ENCODE measurements at regions not wholly inside any gene's neighbourhood (a gene's known extent, or its start where the extent isn't known, plus 50 kb on each side); places are given as distances from the start of the nearest gene placed in this dataset.

DNA sequence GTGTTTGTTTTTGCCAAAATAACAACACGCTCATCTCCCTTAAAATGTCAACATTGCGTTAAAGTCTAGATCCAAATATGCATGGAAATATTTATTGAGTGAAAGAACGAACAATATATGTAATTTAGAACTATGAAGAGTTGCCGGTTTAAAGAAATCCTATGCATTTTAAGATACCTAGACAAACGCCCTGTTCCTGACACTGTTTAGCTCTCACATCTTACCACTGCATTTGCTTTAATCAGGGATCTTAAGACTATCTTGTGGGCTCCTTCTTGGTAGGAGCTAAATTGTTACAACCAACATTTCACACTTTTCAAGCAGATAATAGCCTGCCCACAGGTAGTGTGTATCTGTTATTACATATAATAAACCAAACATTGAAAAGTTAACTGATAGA lies 96.6 kb upstream of the RPS6KA3 start:
- DNase-seq, result no peak

DNA sequence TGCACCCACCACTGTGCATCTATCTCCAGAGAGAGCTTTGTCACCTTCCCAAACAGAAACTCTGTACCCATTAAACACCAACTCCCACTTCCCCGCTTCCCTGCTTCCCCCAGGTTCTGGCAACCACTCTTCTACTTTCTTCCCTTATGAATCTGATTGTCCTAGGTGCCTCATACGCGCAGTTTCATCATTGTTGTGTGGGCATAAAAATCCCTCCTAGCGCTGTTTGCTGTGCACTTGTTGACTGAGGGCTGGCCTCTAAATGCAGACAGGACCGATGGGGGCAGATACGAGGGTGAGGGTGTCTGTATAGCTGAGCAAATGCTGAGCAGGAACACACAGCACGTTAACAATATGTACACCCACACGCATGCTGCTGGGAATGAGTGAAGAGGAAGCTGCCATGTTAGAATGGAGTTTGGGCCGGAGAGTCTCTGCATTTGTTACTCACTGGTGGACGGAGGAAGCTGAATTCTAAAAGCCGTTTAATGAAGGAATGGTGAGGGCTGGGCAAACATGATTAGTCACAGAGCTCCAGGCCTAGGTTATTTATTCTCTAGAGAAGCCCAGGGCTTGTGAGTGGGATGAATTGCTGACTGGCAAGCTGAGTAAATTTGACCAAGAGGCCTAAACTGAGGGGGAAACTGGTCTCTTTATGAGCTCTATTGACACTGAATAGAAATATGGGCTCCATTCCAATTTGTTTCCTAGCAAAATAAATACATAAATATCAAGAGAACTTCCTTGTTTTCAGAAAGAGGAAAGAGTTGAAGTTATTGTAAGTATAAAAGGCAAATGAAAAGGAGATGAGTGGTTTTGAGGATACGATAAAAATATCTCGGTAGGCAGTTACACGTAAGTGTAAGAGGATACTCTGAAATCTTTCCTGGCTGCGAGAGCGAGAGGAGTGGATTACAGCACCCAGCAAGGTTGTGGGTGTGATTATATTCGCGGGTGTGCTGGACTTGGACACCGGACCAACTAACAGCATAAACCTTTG lies 95.9 kb upstream of the RPS6KA3 start:
- DNase-seq, result no peak

DNA sequence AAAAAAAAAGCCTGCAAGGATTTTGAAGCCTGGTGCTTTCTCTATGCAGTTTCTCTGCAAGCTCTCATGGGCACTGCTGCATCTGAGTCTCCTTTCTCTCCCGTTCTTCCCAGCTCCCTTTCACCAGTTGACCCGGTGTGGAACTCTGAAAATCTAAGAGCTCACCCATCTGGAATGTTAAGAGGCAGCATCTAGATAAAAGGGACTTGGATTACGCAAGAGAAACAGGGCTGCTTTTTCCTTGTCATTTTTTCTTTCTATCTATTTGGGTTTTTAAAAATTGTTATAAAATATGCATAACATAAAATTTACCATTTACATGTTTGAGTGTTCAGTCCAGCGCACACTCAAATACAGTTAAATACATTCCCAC lies 95.2 kb upstream of the RPS6KA3 start:
- no peak for DNase-seq

DNA sequence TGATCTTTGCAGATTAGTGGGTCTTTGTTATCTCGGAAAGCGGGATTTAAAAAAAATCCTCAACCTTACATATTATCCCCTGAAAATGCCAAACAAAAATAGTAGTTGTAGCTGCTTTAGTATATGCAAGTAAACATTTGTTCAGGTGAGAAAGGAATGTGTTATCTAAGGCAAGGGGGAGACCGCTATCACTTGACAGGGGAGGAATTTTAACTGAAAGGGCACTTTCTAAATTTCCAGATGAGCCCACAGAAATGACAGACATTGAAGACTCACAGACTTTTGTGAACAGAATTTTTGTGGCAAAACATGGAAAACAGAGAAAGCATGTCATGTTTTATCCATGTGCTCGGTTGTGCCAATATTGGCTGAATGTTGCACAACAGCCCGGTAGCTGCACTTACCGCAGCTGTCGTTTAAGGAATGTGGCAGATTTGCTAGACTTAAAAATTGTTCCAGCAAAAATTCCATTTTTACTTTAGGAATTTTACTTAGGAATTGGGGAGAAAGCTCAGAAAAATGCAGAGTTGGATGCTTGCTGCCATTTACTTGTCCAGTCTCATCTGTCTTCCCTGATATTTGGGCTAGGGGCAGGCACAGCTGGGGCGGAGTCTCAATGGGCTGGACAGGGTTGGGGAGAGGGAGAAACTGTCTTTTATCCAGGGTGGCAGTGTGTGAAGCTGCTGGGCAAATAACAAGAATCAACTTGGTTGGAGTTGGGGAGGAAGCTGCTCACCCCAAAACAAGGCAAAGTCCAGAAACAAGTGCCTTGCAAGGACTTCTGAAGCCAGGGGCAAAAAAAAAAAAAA lies 94.6 kb upstream of the RPS6KA3 start:
- no peak for DNase-seq

DNA sequence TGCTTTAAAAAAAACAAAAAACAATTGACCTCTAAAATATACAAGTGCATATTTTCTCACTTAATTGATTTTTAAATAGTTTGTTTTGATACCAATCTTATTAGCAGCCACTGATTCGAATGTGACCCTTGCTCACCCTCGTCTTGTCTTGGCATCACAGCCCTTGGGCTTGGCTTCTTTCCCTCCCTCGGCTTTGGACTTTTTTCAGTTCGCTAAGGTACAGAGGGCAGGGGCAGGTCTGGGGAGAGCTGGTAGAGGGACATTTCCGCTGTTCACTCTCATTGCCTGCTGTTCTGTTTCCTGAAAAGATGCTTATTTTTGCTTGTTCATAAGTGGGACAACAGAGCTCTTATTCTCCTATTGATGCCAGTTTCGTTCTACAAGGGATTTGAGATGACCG lies 88.5 kb upstream of the RPS6KA3 start:
- DNase-seq, result no peak

DNA sequence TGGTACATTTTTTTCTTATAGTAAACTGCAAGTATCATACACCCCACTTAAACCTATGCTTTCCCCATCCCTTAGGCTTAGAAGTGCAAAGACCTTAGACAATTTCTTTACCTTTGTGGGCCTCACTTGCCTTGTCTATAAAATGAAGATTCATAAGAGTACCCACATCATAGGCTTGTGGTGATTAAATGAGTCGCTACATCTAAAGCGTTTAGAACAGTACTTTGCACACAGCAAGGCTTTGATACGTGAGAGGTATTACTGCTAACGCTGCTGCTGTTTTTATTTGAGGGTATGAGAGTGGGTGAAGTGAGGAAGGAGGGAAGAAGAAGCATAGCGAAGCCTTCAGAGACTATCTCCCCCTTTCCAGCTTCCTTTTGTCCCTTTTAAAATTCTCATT lies 87.8 kb upstream of the RPS6KA3 start:
- DNase-seq, result no peak

DNA sequence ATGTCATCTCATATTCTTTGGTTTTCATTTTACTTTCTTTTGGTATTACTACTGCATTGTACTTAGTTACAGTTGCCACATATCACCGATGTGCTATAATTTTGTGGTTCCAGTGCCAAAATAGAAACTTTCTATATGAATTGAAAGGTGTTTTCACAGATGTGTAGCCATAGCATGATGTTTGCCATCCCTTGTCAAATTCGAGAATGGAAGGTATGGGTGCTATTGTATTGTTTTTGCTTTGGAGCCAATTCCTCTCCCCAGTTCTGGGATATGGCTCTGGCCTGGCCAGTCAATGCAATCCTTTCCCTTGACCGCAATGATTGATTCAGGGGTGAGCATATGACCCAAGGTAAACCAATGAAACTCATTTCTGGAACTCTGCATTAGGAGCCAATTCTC lies 86.2 kb upstream of the RPS6KA3 start:
- DNase-seq, result no peak

DNA sequence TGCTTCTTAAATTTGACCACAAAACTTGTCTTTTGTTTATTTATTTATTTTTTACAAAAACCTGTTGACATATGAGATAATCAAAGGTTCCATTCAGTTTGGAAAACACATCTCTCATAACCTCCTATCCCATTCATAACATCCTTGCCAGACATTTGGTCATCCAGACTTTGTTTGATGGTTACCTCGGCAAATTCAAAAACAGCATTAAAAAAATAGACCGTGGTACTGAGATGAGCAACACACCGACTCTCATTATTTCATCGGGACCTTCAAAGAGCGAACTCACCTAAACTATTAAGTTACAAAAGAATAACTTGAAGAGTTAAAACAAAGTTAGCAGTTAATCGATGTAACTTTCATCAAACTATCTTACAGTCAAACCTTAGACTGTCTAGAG lies 85.8 kb upstream of the RPS6KA3 start:
- no peak for DNase-seq

DNA sequence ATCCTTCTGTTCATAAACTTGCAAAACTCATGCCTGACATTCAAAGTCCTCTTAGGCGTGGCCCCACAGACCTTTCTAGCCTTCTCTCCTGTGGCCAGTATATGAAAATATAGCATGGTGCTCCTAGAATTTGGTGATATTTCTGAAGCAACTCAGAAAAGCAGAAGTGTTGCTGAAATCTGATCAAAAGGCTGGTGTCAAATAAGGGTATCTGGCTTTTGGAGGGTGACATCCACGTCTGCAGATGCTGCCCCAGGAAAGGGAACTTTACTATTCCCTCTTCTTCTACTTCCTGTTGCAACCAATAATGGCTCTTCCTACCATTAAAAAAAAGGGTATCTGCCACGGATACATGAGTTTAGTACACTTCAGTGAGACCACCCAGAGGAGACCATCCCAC lies 83.9 kb upstream of the RPS6KA3 start:
- no peak for DNase-seq

DNA sequence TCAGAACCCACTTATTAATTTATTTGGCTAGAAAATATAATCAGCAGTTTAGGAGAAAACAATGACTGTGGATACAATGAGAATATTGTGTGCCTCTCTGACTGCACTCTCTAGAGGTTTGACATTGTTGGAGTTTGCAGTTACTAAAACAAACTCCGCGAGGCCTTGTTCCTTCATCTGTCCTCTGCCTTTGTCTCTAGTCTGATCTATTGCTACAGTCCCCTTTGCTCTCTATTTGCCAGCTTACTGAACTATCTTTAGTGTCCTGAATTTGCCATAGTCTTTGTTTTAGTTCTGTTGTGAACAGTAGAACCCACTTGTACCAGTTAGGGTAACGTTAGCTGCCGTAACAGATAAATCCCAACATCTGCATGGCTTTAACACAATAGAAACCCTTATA lies 81.4 kb upstream of the RPS6KA3 start:
- no peak for DNase-seq

DNA sequence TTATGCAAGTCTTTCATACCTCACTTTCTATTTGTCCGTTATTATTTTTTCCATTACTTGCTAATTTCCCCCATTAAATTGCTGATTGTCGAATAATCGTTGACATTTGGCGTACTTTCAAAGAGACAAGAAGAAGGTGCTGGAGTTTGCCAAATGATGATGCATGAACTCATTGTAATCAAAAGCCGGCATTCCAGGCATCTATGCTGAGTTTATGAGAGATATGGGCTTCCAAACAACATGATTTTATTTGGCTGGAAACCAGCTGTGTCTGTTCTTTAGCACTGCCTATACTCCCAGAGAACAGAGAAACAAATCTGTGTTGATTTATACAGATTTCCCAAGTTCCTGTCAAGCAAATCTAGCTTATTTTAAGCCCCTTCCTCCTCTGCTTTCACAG lies 80.8 kb upstream of the RPS6KA3 start:
- DNase-seq, result no peak

DNA sequence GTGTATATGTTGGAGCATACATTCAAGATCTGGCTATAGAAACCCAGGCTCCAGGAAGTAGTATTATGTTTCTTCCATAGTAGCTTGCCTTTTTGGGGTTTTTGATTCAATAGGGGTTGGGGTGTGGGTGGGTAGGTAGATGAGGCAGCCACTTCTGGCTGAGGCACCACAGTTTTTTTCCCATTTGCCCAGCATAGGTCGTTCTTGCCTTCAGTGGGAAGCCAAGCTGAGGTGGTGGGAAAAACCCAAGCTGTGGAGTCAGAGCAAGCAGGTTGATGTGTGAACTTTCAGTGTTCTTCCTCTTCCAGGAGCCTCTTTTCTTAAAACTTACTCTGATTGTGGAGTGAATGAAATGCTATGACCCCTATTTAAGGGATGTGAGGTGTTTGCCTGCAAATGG lies 67.0 kb upstream of the RPS6KA3 start:
- no peak for DNase-seq

DNA sequence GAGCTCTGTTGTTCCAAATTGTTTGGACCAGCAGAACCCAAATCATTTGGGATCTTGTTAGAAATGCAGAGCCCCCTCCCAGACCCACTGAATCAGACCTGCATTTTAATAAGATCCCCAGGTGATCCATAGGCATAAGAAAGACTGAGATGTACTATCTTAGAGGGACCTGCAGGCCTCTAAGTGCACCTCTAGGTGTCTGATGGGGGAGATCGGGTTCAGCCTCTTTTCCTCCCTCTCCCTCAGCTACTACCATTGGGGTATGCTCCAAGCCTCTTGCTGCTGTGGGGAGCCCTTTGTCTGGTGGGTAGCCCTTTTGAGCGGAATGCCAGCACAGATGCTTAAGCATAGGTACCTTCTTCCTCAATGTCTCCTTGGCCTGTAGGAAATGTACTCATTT lies 63.8 kb upstream of the RPS6KA3 start:
- no peak for DNase-seq

DNA sequence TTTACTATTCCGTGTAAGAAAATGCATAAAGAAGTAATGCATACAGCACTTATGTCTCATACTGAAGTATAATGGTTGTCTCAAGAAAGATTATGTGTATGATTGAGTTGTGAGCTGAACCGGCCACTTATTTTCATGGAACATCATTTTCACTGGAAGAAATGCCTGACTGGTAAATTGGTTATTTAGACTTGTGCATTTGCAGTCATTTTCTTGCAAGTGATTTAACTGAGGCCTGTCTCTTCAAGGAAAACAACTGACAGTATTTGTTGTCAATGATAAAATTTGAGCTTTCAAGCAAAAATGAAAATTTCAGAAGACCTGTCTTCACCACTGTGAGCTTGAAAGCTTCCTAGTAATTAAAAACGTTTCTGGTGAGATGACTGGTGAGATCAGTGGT lies 62.7 kb upstream of the RPS6KA3 start:
- no peak for DNase-seq

DNA sequence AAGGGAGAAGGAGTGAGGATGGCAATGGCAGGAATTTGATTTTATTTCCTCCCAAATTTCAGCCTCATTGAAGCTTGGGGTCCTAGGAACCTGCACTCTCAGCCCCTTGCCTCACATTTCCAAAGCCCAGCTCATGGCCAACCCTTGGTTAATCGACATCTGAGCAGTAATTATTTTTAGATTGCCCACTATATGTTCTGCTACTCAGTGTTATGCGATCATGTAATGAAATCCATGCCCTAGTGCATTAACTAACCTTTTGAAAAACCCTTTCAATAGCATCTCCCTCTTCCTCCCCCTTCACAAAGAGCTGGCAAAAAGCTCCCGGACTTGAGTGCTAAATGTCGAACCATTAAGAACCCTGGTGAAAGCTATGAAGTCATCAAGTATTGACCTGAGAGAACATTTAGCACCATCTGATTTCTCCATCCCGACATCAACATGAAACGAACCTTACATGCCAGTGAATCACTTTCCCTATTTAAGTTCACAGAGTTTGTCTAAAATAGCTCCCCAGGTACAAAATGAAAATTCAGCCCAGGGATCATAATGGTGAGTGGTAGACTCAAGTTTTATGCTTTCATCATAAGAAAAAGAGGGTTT lies 59.2 kb upstream of the RPS6KA3 start:
- no peak for DNase-seq

DNA sequence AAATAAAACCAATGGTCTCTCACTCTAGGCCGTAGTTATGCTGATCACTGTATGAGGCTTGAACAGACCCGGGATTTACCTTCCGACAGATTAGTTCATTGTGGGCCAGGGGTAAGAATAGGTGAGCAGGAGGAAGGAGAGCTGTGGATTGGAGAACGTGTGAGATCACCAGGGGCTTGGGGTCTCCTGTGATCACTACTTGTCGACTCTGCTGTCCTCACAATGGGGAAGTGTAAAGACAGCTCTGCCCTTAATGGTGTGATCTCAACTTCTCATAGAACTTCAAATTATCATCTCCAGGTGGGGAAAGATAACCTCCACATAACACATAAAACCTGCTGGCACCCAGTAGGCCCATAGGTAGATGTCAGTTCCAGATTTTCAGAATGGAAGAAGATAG lies 56.2 kb upstream of the RPS6KA3 start:
- DNase-seq, result no peak

DNA sequence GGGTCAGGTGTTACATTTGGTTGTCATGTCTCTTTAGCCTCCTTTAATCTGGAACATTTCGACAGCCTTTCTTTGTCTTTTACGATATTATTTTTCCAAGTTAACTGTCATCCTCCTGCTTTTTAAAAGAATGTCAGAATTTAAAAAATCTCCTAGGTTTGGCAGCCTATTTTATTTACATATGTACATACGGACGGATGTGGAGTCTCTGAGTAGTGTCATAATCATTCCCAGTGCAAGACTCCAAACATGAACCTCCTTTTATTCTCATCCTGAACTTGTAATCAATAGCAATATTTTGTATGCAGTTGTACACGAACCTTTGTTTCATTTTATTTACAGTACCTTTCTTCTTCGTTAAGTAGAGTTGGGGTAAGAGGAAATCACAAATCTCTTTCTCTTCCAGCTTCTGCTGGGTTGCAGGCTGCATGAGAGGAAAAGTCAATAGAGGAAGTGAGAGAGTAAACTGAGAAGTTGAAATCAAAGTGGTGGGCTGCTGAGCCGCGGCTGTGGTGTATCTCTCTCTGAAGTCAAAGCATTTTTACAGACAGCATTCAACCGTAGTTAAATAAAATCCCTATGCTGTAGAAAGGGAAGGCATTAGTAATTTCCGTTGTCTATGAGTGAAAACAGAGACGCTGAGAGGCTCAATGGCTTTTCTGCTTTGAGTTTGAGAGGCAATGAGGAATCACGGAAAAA lies 53.9 kb upstream of the RPS6KA3 start:
- peak; percentile 56 for DNase-seq

DNA sequence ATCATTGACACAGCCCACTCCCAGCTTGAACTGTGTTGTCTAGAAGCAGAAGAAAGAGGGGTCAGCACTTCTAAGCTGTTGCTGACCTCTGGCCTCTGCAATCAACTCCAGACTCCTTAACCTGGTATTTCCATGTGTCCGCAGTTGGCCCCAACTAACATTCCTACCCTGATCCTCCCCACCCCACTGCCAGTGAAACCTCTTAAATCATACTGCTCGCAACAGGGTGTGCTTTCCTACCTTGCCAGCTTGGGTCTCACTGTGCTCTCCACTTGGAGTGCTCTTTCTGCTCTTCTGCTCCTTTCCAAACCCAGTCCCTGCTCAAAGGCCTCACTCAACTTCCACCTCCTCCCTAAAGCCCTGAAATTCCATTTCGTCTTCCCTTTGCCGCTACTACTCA lies 52.3 kb upstream of the RPS6KA3 start:
- no peak for DNase-seq

DNA sequence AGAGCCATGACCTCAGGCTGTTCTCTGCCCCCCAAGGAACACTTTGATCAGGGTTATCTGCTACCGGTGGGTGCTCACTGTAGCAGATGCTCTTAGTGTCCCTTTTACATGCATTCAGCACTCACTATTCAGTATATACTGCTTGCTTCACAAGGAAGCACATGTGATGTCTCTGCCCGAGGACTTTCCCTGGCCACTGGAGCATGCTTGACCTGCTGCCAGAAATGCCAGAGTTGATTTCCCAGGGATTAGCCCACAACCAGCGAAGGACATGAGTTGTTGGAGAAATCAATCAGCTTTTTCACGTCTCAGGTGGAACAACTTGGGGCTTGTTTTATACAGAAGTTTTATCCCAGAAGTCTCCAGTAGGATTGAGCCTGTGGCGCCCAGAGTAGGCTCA lies 51.2 kb upstream of the RPS6KA3 start:
- no peak for DNase-seq
